ENCODE measurements at regions not wholly inside any gene's neighbourhood (a gene's known extent, or its start where the extent isn't known, plus 50 kb on each side); places are given as distances from the start of the nearest gene placed in this dataset.
"Not testable (repeated sequence)": the region's sequence is repeated elsewhere in the genome, so short reads cannot be mapped to it uniquely, and the experiment has no call there.

- H3K27me3 ChIP-seq = no peaks in the 10 kb centered on the region
- in situ Hi-C loops (cut with MboI; ENCODE audit: low sequenced_read_pairs in 4 of 4) = no loop called here
- DNase-seq (no peak), ATAC-seq (no peak)
- no peak overlapping the region for H3K27ac ChIP-seq
- no peak for TF ChIP-seq POLR2A (IDR thresholded peaks at IDR 0.05)
- TF ChIP-seq, protein P1, sequence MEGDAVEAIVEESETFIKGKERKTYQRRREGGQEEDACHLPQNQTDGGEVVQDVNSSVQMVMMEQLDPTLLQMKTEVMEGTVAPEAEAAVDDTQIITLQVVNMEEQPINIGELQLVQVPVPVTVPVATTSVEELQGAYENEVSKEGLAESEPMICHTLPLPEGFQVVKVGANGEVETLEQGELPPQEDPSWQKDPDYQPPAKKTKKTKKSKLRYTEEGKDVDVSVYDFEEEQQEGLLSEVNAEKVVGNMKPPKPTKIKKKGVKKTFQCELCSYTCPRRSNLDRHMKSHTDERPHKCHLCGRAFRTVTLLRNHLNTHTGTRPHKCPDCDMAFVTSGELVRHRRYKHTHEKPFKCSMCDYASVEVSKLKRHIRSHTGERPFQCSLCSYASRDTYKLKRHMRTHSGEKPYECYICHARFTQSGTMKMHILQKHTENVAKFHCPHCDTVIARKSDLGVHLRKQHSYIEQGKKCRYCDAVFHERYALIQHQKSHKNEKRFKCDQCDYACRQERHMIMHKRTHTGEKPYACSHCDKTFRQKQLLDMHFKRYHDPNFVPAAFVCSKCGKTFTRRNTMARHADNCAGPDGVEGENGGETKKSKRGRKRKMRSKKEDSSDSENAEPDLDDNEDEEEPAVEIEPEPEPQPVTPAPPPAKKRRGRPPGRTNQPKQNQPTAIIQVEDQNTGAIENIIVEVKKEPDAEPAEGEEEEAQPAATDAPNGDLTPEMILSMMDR (IDR thresholded peaks at IDR 0.05 in 4 of 5, conservative IDR thresholded peaks at IDR 0.05 in 1 of 5) = no peak
- H3K4me1 ChIP-seq = no peaks in the 10 kb centered on the region
- intact Hi-C loops (cut with DNase I; ENCODE audit: low total_unique reads) = no loop called here
- no peaks in the 10 kb centered on the region for H3K9me3 ChIP-seq
- no peak overlapping the region for H3K4me3 ChIP-seq
- H3K36me3 ChIP-seq = no peaks in the 10 kb centered on the region
Observed at GRCh38 chr16:48030926-48031325, 124.9 kb downstream of the ABCC12 start.

DNA sequence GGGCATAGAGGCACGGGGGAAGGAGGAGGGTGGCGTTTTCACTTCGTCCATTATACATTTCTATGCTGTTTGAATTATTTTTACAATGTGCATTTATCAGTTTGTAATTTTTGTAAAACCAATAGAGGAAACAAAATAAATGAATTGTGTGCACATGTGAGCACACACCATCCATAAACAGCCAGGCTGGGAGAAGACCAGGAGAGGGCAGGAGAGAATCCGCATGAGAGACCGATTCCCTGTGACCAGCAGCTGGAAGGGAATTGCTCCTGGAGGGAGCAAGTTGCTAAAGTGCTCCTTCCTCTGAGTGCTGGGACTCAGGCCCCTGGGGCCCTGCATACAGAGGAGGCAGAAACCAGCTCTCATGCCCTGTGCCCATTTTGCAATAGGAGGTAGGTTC is 126.0 kb downstream of the ABCC12 start:
- Histone ChIP-seq H3K4me1 (no peaks in the 10 kb centered on the region), H3K9me3 (no peaks in the 10 kb centered on the region), H3K27ac (no peak overlapping the region), H3K27me3 (no peaks in the 10 kb centered on the region), H3K36me3 (no peaks in the 10 kb centered on the region), H3K4me3 (no peak overlapping the region)
- no peak for ATAC-seq
- in situ Hi-C loops (cut with MboI; ENCODE audit: low sequenced_read_pairs in 4 of 4) (no loop called here), intact Hi-C loops (cut with DNase I; ENCODE audit: low total_unique reads) (no loop called here)
- no peak for DNase-seq
- no peak for TF ChIP-seq POLR2A (IDR thresholded peaks at IDR 0.05)
- TF ChIP-seq, protein P1 (IDR thresholded peaks at IDR 0.05 in 4 of 5, conservative IDR thresholded peaks at IDR 0.05 in 1 of 5) = no peak

DNA sequence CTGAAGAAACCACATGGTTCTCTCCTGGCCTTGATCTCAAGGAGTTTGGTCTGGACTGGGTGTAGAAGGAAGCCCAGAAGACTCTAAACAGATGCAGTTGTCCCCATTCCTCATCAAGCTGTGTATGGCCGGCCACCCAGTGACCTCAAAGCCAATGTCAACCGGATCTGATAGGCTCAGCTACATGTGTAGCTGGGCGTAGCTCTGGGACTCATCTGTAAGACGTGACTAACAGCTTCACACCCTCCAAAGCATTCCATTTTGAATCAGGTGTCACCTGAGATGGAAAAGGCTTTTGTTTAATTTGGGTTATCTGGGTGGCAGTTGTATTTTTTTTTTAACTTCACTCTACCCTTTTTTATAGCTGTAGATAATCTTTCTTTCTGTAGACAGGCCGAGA is 130.4 kb downstream of the ABCC12 start:
- DNase-seq = no peak
- ATAC-seq = no peak
- no peaks in the 10 kb centered on the region for H3K9me3 ChIP-seq
- H3K4me3 ChIP-seq = no peak overlapping the region
- TF ChIP-seq, protein P1 (IDR thresholded peaks at IDR 0.05 in 4 of 5, conservative IDR thresholded peaks at IDR 0.05 in 1 of 5) = no peak
- TF ChIP-seq POLR2A (IDR thresholded peaks at IDR 0.05) = no peak
- H3K36me3 ChIP-seq = no peaks in the 10 kb centered on the region
- in situ Hi-C loops (cut with MboI; ENCODE audit: low sequenced_read_pairs in 4 of 4) = no loop called here
- no peaks in the 10 kb centered on the region for H3K27me3 ChIP-seq
- no peaks in the 10 kb centered on the region for H3K4me1 ChIP-seq
- intact Hi-C loops (cut with DNase I; ENCODE audit: low total_unique reads) = no loop called here
- H3K27ac ChIP-seq = no peak overlapping the region

GRCh38 chr16:48024042-48024441 is 131.8 kb downstream of the ABCC12 start:
- no peaks in the 10 kb centered on the region for H3K27me3 ChIP-seq
- H3K4me3 ChIP-seq = no peak overlapping the region

GRCh38 chr16:48022496-48022895 is 133.3 kb downstream of the ABCC12 start:
- H3K36me3 ChIP-seq = no peaks in the 10 kb centered on the region
- intact Hi-C loops (cut with DNase I; ENCODE audit: low total_unique reads) (no loop called here), in situ Hi-C loops (cut with MboI; ENCODE audit: low sequenced_read_pairs in 4 of 4) (no loop called here)
- DNase-seq = no peak
- no peaks in the 10 kb centered on the region for H3K27me3 ChIP-seq
- H3K27ac ChIP-seq = no peak overlapping the region
- H3K9me3 ChIP-seq = no peaks in the 10 kb centered on the region
- ATAC-seq = no peak
- H3K4me3 ChIP-seq = no peak overlapping the region
- TF ChIP-seq POLR2A (IDR thresholded peaks at IDR 0.05) = no peak
- TF ChIP-seq, protein P1 (IDR thresholded peaks at IDR 0.05 in 4 of 5, conservative IDR thresholded peaks at IDR 0.05 in 1 of 5) = no peak
- H3K4me1 ChIP-seq = no peaks in the 10 kb centered on the region

More at GRCh38 chr16:48024042-48024441, 131.8 kb downstream of the ABCC12 start:
- no peak overlapping the region for H3K27ac ChIP-seq
- ATAC-seq (no peak), DNase-seq (no peak)
- intact Hi-C loops (cut with DNase I; ENCODE audit: low total_unique reads) = no loop called here
- H3K36me3 ChIP-seq = no peaks in the 10 kb centered on the region
- no peaks in the 10 kb centered on the region for H3K4me1 ChIP-seq
- H3K9me3 ChIP-seq = no peaks in the 10 kb centered on the region
- TF ChIP-seq, protein P1 (IDR thresholded peaks at IDR 0.05 in 4 of 5, conservative IDR thresholded peaks at IDR 0.05 in 1 of 5) = no peak
- TF ChIP-seq POLR2A (IDR thresholded peaks at IDR 0.05) = no peak
- in situ Hi-C loops (cut with MboI; ENCODE audit: low sequenced_read_pairs in 4 of 4) = no loop called here

DNA sequence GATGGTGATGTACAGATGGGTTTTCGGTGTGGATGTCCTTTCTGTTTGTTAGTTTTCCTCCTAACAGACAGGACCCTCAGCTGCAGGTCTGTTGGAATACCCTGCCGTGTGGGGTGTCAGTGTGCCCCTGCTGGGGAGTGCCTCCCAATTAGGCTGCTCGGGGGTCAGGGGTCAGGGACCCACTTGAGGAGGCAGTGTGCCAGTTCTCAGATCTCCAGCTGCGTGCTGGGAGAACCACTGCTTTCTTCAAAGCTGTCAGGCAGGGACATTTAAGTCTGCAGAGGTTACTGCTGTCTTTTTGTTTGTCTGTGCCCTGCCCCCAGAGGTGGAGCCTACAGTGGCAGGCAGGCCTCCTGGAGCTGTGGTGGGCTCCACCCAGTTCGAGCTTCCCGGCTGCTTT is 135.2 kb downstream of the ABCC12 start:
- H3K27ac ChIP-seq; intact Hi-C loops (cut with DNase I; ENCODE audit: low total_unique reads); H3K4me3 ChIP-seq; H3K4me1 ChIP-seq; H3K36me3 ChIP-seq; DNase-seq; H3K9me3 ChIP-seq; in situ Hi-C loops (cut with MboI; ENCODE audit: low sequenced_read_pairs in 4 of 4); H3K27me3 ChIP-seq; ATAC-seq: not testable (repeated sequence)

Measured in gastrocnemius medialis (tissue), 4 donors.